GM12875 (cell line): ENCODE measurements at regions not wholly inside any gene's neighbourhood (a gene's known extent, or its start where the extent isn't known, plus 50 kb on each side); places are given as distances from the start of the nearest gene placed in this dataset.
A peak's percentile ranks its signal among the peaks of the same experiment; 100 is the strongest.

ENCODE experiments used
- H3K4me3 ChIP-seq: one replicate; pipeline ENCODE4 v1.5.1; 2011; ENCODE audit warnings: low read depth, low read length, control low read depth
- TF ChIP-seq, protein P1 (sequence below): IDR thresholded peaks from 2 replicates; pipeline ENCODE4 v1.5.1; 2011; ENCODE audit warnings: low read depth, mild to moderate bottlenecking, control low read depth, inconsistent platforms, low read length, moderate library complexity, borderline replicate concordance; ENCODE audit not compliant: insufficient read depth

DNA sequence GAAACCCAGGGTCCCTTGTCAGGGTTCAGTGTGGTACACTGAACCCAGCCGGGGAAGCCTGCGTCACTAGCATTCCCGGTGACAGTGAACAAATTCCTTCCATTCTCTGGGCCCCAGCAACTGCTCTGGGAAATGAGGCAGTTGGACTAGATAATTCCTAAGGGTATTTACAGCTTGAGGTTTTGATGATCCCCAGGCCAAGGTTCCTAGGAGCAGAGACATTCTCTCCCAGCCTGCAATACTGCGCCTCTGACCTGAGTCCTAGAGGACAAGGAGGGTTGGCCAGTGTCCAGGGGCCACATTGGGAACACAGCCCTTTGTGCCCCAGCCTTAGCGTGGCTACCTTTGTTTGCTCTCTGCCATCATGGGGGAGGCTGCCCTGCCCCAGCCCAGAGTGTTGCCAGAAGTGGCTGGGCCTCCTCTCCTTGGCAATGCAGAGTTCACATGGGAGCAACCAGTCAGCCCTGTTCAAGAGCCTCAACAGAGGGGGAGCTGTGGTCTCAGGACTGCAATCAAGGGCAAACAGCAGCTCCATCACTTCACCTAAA, 178.2 kb downstream of the SEC61B start:
- TF ChIP-seq, protein P1, sequence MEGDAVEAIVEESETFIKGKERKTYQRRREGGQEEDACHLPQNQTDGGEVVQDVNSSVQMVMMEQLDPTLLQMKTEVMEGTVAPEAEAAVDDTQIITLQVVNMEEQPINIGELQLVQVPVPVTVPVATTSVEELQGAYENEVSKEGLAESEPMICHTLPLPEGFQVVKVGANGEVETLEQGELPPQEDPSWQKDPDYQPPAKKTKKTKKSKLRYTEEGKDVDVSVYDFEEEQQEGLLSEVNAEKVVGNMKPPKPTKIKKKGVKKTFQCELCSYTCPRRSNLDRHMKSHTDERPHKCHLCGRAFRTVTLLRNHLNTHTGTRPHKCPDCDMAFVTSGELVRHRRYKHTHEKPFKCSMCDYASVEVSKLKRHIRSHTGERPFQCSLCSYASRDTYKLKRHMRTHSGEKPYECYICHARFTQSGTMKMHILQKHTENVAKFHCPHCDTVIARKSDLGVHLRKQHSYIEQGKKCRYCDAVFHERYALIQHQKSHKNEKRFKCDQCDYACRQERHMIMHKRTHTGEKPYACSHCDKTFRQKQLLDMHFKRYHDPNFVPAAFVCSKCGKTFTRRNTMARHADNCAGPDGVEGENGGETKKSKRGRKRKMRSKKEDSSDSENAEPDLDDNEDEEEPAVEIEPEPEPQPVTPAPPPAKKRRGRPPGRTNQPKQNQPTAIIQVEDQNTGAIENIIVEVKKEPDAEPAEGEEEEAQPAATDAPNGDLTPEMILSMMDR, result 0 out of 2 replicates have a peak, but pooled peaks have one; percentile 11
- no peak overlapping the region for H3K4me3 ChIP-seq

DNA sequence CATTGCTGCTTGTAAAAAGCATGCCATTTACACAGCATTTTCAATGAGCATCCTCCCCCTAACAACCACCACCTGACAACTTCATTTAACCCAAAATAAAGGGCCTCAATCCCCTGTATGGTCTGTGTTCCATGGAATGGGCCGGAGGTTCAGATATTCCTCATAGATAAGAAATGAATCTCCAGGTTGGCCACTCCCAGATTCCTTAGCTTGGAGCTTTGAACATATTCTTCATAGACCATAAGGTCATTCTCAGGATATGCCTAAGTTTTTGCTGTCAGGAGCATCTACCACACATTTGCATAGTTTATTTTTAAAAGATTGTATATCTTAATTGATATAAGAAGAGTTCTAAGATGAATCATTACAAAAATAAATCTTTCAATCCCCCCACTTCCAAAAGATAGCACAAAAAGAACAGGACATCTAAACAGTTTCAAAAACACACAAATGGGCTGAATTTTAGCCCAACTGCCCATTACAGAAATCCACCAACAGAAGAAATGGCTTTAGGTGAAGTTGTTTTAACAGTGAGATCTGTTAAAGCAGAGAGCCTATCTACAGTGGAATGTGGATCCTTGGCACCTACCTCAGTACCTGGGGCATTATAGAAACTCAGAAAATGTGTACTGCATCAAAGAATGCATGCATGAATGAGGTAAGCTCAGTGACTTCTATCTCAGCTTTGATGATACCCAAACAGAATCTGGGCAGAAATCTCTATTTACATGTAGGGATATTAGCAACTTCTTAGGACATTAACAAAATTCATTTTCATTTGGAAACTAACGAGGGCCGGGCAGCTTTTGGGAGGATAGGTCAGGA, 179.8 kb downstream of the SEC61B start:
- H3K4me3 ChIP-seq, result no peak overlapping the region
- TF ChIP-seq, protein P1, result no peak

DNA sequence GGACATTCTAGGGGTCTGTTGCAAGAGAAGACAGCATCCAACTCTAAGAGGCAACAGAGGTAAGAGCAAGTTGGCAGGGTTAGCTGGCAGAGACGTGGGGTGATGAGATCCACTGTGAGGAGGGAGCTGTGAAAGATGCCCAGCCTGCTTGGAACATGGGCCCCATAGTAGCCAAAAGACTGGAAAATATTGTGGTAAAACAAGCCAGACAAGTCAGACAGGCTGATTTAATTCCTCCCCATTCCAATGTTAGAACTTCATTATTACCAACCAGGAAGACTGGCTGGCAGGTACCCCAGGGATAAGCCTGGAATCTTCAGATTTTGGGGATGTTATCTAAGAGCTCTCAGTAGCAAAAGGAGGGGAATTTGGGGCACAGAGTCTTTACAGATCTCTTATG, 181.3 kb downstream of the SEC61B start:
- H3K4me3 ChIP-seq, result no peak overlapping the region
- TF ChIP-seq, protein P1, result no peak

DNA sequence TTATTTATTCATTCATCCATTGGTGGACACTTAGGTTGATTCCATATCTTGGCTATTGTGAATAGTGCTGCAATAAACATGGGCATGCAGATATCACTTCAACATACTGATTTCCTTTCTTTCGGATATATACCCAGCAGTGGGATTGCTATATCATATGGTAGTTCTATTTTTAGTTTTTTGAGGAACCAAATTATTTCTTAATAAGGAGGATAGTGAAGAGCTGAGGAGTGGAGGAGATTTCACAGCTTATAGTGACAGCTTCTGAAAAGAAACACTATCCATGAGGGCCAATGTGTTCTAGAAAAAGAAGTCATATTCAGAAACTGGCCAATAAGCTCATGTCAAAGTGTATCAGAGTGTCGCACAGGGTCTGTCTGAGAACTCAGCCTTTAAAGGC, 183.3 kb downstream of the SEC61B start:
- TF ChIP-seq, protein P1, result no peak
- H3K4me3 ChIP-seq, result no peak overlapping the region

DNA sequence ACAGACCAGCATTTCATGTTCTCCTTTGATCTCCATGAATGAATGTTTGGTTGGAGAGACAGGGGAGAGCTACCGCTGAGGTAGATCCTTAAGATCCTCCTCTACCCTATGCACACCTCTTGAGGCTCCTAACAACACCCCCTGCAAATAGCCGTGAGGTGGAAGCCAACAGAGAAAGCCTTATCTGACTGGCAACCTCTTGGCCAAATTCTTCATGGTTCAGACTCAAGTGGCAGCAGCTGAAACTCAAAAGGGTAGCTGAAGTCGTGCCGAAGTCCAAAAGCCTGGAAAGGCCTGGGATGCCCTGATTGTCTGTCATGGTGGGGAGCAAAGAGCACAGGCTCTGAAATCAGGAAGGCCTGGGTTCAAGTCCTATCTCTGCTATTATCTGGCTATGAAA, 184.9 kb downstream of the SEC61B start:
- no peak overlapping the region for H3K4me3 ChIP-seq
- TF ChIP-seq, protein P1, result no peak

DNA sequence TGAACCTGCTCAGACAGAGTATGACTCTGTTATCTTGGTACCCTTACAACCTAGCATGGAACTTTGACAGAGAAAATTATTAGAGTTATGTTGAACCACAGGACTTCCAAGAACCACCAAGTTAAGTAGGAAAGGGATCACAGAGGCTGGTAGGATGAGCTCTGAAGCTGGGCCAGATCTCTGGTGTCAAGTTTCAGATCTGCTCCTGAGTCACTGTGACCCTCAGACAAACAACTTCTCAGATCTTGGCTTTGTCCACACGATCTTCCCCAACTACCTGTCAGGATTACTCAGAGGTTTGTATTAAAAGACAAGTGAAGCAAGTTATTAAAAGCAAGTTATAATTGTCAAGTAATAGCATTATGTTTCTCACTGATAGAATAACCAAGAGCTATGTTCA, 189.0 kb downstream of the SEC61B start:
- H3K4me3 ChIP-seq, result no peak overlapping the region
- TF ChIP-seq, protein P1, result no peak

DNA sequence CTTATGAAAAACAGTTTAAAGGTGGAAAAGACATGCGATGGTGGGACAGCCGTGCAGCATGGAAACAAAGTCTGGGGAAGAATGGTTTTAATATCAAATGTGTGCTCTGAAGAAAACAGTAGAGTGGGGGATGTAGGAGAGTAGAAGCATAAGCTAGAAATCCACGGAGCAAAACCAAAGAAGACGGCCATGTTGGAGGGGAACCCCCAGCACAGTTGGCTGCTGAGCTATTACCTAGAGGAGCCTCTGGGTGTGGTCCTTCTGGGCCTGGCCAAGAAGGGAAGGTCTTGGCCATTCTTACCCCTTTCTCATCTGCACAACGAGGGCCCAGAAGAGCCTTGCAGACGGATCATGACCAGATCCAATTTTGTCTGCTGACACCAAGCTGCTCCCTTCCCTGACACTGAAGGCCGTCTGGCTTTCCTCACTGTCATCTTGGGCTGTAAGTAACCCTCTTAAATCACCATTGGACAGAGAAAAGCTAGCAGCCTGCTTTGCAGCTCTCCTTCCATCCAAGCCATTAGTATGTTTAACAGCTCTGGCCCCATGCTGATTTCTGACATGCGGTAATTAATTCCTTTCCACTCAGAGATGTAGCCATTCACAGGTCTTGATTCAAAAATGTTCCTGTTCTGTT, 189.5 kb downstream of the SEC61B start:
- no peak overlapping the region for H3K4me3 ChIP-seq
- TF ChIP-seq, protein P1, result no peak
